MM.1S (cell line): ENCODE measurements at regions not wholly inside any gene's neighbourhood (a gene's known extent, or its start where the extent isn't known, plus 50 kb on each side); places are given as distances from the start of the nearest gene placed in this dataset.

Experiments
- CTCF ChIP-seq: fragments of 300-600 bp; sonication (generic); IDR thresholded peaks from 2 replicates; pipeline ENCODE4 v1.5.1; 2016; ENCODE audit warnings: antibody characterized with exemption, low read length, mixed read lengths
- EZH2 ChIP-seq: fragments of 300-600 bp; sonication (generic); optimal IDR thresholded peaks from 2 replicates; pipeline ENCODE3; 2017; ENCODE audit warnings: low read depth, mild to moderate bottlenecking, antibody characterized with exemption, low read length, mixed read lengths
- EZH2phosphoT487 ChIP-seq: fragments of 300-600 bp; sonication (generic); IDR thresholded peaks from 2 replicates; pipeline ENCODE4 v1.6.1; 2018; ENCODE audit warnings: antibody characterized with exemption, low read length

- TF ChIP-seq CTCF = no peak
- TF ChIP-seq EZH2 = no peak
- no peak for TF ChIP-seq EZH2phosphoT487
These were observed 667.3 kb downstream of the NPHP4 start for GRCh38 chr1:5324883-5325282.
